Astrocyte of the cerebellum (primary cell): ENCODE measurements at regions not wholly inside any gene's neighbourhood (a gene's known extent, or its start where the extent isn't known, plus 50 kb on each side); places are given as distances from the start of the nearest gene placed in this dataset.
A peak's percentile ranks its signal among the peaks of the same experiment; 100 is the strongest.

Experiments used
- DNase-seq: peaks from one replicate; pipeline ENCODE4 v3.0.0-alpha.2; 2011; ENCODE audit warnings: low read depth
- H3K4me3 ChIP-seq: 2 replicates; pipeline ENCODE4 v1.5.1; 2011; ENCODE audit warnings: mild to moderate bottlenecking, low read depth, low read length, moderate library complexity
- in situ Hi-C: cut with HindIII; loops from 2 replicates; pipeline ENCODE4 v1.10.0; 2017; ENCODE audit warnings: low sequenced_read_pairs
- TF ChIP-seq, protein P1 (sequence below): IDR thresholded peaks from 2 replicates; pipeline ENCODE4 v1.5.1; 2012; ENCODE audit warnings: low read length, low read depth, moderate library complexity, mild to moderate bottlenecking; ENCODE audit errors: missing control alignments

DNA sequence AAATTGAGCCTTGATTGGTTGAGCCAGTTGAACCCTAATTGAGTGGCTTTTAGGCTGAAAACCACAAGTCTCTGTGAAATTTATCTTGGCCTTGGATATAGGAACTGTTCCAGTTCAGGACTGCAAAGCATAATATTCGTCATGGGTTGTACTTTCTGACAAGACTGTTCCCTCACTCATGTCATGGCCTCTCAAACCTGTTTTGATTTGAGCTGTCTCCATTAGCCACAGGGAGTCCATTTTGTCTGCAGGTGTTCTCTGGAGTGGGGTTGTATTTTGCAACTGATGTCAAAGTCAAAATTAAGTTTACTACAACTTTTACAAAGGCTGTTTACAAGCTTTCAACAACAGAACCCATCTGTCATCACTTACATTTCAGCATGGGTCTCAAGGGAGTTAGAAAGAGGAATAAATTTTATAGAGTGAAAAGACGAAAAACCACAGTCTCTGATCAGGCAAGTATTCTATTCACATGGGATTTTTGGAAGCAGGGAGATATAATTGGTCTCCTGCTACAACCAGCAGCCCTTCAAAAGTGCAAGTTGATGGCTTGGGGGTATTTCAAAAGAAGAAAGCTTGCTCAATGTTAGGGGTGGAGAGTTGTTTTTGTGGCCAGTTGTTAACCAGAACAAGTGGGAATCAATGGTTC, 1716.3 kb downstream of the C4orf33 start:
- H3K4me3 ChIP-seq: no peak overlapping the region
- TF ChIP-seq, protein P1, sequence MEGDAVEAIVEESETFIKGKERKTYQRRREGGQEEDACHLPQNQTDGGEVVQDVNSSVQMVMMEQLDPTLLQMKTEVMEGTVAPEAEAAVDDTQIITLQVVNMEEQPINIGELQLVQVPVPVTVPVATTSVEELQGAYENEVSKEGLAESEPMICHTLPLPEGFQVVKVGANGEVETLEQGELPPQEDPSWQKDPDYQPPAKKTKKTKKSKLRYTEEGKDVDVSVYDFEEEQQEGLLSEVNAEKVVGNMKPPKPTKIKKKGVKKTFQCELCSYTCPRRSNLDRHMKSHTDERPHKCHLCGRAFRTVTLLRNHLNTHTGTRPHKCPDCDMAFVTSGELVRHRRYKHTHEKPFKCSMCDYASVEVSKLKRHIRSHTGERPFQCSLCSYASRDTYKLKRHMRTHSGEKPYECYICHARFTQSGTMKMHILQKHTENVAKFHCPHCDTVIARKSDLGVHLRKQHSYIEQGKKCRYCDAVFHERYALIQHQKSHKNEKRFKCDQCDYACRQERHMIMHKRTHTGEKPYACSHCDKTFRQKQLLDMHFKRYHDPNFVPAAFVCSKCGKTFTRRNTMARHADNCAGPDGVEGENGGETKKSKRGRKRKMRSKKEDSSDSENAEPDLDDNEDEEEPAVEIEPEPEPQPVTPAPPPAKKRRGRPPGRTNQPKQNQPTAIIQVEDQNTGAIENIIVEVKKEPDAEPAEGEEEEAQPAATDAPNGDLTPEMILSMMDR: no peak
- peak; percentile 37 for DNase-seq
- in situ Hi-C loops: no loop called here

DNA sequence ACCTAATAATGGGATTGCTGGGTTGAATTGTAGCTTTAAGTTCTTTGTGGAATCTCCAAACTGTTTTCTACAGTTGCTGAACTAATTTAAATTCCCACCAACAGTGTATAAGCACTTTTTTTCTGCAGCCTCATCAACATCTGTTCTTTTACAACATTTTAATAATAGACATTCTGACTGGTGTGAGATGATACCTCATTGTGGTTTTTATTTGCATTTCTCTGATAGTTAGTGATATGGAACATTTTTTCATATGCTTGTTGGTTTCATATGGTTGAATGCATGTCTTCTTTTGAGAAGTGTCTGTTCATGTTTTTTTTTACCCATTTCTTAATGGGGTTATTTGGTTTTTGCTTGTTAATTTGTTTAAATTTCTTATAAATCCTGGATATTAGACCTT, 1718.9 kb downstream of the C4orf33 start:
- in situ Hi-C loops: no loop called here
- H3K4me3 ChIP-seq: no peak overlapping the region
- DNase-seq: no peak
- TF ChIP-seq, protein P1: no peak

DNA sequence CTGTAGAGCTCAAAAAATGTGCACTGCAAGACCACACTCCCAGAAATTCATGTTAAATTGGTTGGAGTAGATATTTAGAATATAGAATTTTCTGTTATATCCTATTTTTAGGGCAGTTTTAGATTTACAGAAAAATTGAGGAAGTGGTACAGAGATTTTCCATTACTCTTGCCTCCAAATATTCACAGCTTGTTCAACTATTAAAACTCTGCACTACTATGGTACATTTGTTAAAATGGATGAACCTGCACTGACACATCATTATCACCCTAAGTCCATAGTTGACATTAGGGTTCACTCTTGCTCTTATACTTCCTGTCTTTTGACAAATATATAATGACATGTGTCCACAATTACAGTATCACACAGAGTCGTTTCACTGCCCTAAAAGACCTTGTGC, 1724.5 kb downstream of the C4orf33 start:
- no peak for DNase-seq
- TF ChIP-seq, protein P1: no peak
- in situ Hi-C loops: no loop called here

DNA sequence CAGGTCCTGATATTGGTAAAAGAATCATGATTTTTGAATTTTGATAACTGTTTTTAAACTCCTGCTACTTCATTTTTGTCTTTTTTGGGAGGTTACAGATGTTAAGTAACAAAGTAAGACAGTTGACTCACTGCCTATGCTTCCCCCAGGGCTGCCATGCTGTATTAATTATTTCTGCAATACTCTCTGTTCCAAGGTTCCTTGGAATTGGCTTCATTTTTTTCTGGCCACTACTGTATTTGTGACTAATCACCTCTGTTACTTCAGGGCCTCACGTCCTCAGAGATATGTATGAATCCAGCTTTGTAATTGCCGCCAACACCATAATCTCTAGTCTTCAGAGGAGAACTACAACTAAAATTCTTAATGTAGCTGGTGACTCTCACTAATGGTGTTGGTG, 1729.3 kb downstream of the C4orf33 start:
- peak; percentile 16 for DNase-seq
- TF ChIP-seq, protein P1: no peak
- no peak overlapping the region for H3K4me3 ChIP-seq
- in situ Hi-C loops: no loop called here

More for the DNA sequence above, 1724.5 kb downstream of the C4orf33 start:
- H3K4me3 ChIP-seq: no peak overlapping the region

DNA sequence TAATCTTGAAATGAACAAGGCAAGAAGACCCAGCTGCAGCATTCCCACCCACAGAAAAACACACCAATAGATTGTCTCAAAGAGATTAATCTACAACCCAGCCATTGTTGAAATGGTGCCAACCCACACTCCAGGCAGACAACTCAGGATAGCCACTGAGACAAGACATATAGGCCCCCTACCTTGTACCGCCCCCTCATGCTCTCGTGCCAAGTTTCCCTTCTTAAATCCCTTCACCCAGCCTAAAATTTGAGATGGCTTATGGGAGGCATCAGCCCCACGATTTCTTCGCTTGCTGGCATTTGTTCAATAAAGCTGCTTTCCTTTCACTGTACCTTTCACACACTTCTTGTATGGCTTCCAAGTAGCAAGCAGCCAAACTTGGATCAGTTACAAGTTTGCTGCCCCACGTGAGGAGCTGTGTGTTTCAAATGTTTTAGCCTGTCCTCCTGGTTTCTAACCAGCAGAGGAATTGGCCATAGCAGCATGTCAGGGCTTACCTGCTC, 1754.1 kb downstream of the C4orf33 start:
- DNase-seq: peak; percentile 62
- peak overlapping the region; percentile 19 for H3K4me3 ChIP-seq
- TF ChIP-seq, protein P1: no peak
- in situ Hi-C loops: no loop called here

DNA sequence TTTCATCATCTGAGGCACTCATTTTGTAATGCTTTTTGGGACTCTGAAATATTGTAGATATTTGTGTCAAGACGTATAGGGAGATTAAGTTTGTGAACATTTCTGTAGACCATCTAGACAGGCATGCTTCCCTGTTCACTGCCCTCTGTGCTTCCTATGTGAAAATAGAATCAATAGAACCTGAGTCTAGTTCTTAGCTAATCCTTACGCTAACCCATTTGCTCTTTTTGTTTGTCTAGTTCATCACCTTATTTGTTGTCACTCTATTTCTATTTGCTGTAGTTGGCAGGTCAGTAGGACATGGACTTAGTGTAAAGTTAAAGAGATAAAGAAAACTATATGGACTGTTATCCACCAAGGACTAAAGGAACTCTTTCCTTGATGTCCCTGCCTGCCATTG, 1755.2 kb downstream of the C4orf33 start:
- TF ChIP-seq, protein P1: no peak
- in situ Hi-C loops: no loop called here
- no peak for DNase-seq
- H3K4me3 ChIP-seq: no peak overlapping the region

DNA sequence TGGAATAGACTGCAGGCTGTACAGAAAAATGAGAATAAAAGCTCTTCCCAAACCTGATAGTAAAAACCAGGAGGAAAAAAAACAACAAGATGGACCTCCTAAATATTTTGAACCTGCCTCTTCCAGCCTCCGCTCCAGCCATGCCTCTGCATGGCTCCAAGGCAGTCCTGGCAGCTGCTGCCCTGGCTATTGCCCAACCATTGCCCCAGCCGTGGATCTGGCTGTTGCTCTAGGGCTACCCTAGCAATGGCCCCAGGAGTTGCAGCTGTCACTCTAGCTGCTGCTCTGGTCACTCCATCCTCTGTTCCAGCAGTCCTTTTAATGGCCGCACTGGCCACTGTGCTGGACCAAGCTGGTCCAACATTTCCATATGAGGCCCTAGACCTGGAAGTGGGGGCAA, 1756.0 kb downstream of the C4orf33 start:
- in situ Hi-C loops: no loop called here
- no peak for DNase-seq
- TF ChIP-seq, protein P1: no peak
- no peak overlapping the region for H3K4me3 ChIP-seq
